Ovary (tissue), 3 donors: ENCODE measurements at regions not wholly inside any gene's neighbourhood (a gene's known extent, or its start where the extent isn't known, plus 50 kb on each side); places are given as distances from the start of the nearest gene placed in this dataset.

Source experiments
- POLR2A ChIP-seq: fragments of 450-650 bp; IDR thresholded peaks from one replicate; pipeline ENCODE4 v1.6.1; 2017; ENCODE audit warnings: antibody characterized with exemption, mild to moderate bottlenecking, moderate library complexity
- TF ChIP-seq, protein P1 (sequence below), 3 donors: fragments of 450-650 bp in 2 of 3; fragments of 200-600 bp in 1 of 3; IDR thresholded peaks; one replicate each; pipeline versions ENCODE4 v1.5.1 to v1.8.0; 2016 to 2022; ENCODE audit warnings: antibody characterized with exemption in 3 of 3, mild to moderate bottlenecking in 1 of 3
- donor health status: DM: no; HTN: no; CAD: no.

DNA sequence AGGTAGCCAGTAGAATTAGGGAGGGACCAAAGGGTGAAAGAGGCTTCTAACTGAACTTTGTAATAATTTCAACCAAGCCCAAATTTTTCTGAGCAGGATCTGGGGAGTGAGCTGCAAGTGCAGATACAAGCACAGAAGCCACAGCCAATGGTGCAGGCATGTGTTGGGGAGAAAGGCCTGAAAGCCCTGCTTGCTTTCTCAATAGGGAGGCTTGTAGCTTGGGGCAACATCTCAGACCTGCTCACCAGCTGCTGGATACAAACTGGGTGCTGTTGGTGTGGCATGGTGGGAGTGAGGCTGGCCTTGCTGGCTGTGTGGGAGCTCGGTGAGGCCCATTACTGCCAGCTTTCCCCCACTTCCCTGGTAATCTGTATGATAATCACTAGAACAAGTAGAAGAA is 688.5 kb upstream of the SEMA3D start:
- TF ChIP-seq, protein P1, sequence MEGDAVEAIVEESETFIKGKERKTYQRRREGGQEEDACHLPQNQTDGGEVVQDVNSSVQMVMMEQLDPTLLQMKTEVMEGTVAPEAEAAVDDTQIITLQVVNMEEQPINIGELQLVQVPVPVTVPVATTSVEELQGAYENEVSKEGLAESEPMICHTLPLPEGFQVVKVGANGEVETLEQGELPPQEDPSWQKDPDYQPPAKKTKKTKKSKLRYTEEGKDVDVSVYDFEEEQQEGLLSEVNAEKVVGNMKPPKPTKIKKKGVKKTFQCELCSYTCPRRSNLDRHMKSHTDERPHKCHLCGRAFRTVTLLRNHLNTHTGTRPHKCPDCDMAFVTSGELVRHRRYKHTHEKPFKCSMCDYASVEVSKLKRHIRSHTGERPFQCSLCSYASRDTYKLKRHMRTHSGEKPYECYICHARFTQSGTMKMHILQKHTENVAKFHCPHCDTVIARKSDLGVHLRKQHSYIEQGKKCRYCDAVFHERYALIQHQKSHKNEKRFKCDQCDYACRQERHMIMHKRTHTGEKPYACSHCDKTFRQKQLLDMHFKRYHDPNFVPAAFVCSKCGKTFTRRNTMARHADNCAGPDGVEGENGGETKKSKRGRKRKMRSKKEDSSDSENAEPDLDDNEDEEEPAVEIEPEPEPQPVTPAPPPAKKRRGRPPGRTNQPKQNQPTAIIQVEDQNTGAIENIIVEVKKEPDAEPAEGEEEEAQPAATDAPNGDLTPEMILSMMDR (IDR thresholded peaks at IDR 0.05): no peak
- TF ChIP-seq POLR2A: no peak
